ENCODE measurements at regions not wholly inside any gene's neighbourhood (a gene's known extent, or its start where the extent isn't known, plus 50 kb on each side); places are given as distances from the start of the nearest gene placed in this dataset.

GRCh38 chr6:79296211-79296610, 61.7 kb upstream of the HMGN3 start:
- FAIRE-seq: no peak
